ENCODE measurements at regions not wholly inside any gene's neighbourhood (a gene's known extent, or its start where the extent isn't known, plus 50 kb on each side); places are given as distances from the start of the nearest gene placed in this dataset.

DNA sequence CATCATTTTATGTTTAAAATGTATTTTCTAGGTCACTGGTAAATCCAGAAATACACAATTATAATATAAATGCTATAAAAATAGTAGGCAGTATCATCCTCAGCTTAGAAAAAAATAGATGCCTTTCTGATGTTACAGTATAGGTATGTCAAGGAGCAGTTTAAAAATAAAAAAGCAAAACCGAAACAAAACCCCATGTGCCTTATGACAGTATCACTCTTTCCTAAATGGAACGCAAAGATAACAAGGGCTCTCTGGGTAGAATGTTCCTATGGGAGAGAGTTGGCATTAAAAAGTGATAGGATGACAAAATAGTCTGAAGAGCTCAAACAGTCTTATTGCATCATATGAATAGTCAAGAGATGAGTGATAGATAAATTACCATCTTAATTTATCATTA is 172.1 kb downstream of the DSC3 start:
- no peak overlapping the region for H3K4me3 ChIP-seq (ENCODE audit: low read depth, low read length)
- TF ChIP-seq, protein P1, sequence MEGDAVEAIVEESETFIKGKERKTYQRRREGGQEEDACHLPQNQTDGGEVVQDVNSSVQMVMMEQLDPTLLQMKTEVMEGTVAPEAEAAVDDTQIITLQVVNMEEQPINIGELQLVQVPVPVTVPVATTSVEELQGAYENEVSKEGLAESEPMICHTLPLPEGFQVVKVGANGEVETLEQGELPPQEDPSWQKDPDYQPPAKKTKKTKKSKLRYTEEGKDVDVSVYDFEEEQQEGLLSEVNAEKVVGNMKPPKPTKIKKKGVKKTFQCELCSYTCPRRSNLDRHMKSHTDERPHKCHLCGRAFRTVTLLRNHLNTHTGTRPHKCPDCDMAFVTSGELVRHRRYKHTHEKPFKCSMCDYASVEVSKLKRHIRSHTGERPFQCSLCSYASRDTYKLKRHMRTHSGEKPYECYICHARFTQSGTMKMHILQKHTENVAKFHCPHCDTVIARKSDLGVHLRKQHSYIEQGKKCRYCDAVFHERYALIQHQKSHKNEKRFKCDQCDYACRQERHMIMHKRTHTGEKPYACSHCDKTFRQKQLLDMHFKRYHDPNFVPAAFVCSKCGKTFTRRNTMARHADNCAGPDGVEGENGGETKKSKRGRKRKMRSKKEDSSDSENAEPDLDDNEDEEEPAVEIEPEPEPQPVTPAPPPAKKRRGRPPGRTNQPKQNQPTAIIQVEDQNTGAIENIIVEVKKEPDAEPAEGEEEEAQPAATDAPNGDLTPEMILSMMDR (IDR thresholded peaks at IDR 0.05; ENCODE audit: borderline replicate concordance, insufficient read depth, low read depth, low read length): no peak

DNA sequence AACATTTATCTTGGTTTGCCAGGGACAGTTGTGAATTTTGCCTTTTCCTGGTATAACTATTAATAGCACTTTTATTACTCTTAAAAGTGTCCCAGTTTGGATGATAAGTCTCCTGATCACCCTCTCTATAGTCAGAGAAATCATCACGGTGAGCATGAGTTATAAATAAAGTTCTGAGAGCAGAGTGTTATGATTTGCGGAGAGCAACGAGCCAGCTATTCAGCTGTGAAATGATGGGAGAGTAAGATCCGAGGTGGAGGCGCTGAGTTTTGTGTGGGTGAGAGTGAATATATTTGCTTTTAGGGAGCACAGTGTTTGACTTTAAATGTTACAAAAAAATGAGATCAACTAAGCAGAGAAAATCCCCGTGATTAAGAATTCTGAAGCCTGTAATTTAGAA is 179.6 kb downstream of the DSC3 start:
- no peak overlapping the region for H3K4me3 ChIP-seq (ENCODE audit: low read depth, low read length)
- TF ChIP-seq, protein P1 (IDR thresholded peaks at IDR 0.05; ENCODE audit: borderline replicate concordance, insufficient read depth, low read depth, low read length): no peak

DNA sequence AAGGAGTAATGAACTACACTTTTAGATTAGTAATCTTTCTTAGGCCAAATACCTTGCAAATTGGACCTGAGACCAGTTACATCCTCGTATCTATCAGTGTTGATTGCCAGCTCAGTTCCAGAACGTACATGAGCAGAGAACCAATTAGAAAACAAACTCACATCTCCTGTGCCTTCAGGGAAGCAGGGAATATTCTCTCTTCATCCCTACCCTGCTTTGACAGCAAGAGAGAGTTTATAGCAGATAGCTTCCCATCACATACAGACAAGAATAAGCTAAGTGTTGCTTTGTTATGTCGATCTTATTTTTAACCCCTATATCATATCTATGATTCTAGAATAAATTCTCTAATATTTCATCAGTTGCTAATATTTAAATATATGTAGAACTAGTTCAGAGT is 181.8 kb downstream of the DSC3 start:
- H3K4me3 ChIP-seq (ENCODE audit: low read depth, low read length): no peak overlapping the region
- TF ChIP-seq, protein P1 (IDR thresholded peaks at IDR 0.05; ENCODE audit: borderline replicate concordance, insufficient read depth, low read depth, low read length): no peak

DNA sequence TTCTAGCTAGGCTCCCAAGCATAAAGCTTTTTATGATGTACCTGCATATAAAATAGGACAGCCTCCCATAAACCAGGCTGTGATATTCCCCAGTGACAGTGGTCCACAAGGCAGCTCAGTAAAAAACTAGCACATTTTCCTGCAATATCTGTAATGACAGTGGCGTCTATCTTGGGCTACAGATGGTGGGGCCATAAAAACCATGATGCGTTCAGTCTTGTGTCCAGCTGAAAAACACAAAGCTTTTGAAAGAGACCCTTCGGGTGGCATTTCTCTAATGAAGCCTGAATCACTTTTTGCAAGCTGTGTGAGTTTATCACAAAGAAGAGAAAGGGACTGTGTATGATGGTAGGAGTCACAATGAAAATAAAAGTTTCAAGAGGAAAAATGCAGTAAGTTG is 183.5 kb downstream of the DSC3 start:
- TF ChIP-seq, protein P1 (IDR thresholded peaks at IDR 0.05; ENCODE audit: borderline replicate concordance, insufficient read depth, low read depth, low read length): no peak
- H3K4me3 ChIP-seq (ENCODE audit: low read depth, low read length): no peak overlapping the region

DNA sequence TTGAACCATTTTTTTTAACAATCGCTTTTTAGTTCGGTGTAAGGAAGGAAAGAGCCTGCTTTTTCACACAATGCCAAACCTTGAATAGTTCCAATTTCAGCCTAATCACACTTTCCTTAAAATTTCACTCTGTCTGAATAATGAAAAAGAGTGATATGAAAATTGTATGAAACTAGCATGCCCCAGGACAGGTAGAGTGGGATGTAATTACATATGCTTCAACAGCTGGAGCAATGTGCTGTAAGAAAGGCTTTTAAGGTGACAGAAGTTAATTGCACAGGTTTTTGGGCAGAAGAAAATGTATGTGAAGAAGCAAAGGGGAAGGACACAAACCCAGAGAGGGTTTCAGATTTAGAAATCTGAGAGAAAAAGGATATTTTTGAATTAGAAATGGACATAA is 184.0 kb downstream of the DSC3 start:
- TF ChIP-seq, protein P1 (IDR thresholded peaks at IDR 0.05; ENCODE audit: borderline replicate concordance, insufficient read depth, low read depth, low read length): no peak
- H3K4me3 ChIP-seq (ENCODE audit: low read depth, low read length): no peak overlapping the region

DNA sequence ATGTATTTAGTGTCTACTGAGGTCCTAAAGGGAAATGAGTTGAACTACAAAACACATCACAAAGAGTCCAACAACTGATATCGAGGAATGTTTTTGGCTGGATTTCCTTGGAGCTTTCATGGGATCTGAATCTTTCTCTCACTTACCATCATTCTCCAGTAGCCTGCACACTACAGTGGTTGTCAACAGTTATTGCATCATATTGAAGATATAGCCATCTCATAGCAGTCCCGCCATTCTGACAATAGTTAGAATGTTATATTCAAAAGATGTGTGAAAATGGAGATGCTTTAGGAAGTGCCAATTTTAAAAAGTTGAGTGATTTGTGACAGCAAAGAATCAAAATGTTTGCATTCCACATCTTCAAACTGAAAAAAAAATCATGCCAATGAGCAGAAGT is 186.8 kb downstream of the DSC3 start:
- H3K4me3 ChIP-seq (ENCODE audit: low read depth, low read length): no peak overlapping the region
- TF ChIP-seq, protein P1 (IDR thresholded peaks at IDR 0.05; ENCODE audit: borderline replicate concordance, insufficient read depth, low read depth, low read length): no peak

DNA sequence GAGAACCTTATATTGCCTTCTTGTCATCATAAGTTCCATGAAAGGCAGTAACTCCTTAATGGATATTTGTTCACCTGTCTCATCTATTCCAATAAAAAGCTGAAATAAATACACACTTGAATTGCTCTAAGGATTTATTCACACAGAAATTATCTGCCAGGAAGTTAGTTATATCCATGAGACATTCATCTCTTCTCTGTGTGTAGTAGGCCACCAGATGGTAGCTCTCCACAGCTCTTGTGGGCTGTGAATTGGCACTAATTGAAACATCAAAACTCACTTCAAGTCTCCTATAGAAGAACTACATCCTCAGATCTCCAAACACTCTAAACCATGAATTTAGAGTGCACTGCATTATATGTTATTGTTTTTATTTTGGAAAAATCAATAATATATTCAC is 189.6 kb downstream of the DSC3 start:
- TF ChIP-seq, protein P1 (IDR thresholded peaks at IDR 0.05; ENCODE audit: borderline replicate concordance, insufficient read depth, low read depth, low read length): no peak
- no peak overlapping the region for H3K4me3 ChIP-seq (ENCODE audit: low read depth, low read length)

All from GM12875 (cell line).